ENCODE measurements at regions not wholly inside any gene's neighbourhood (a gene's known extent, or its start where the extent isn't known, plus 50 kb on each side); places are given as distances from the start of the nearest gene placed in this dataset.
"Not testable (repeated sequence)": the region's sequence is repeated elsewhere in the genome, so short reads cannot be mapped to it uniquely, and the experiment has no call there.

GRCh38 chr17:70892527-70892926 is 723.2 kb downstream of the KCNJ2 start:
- DNase-seq (ENCODE audit: low read depth in 4 of 4, low spot score in 2 of 4): no peak

DNA sequence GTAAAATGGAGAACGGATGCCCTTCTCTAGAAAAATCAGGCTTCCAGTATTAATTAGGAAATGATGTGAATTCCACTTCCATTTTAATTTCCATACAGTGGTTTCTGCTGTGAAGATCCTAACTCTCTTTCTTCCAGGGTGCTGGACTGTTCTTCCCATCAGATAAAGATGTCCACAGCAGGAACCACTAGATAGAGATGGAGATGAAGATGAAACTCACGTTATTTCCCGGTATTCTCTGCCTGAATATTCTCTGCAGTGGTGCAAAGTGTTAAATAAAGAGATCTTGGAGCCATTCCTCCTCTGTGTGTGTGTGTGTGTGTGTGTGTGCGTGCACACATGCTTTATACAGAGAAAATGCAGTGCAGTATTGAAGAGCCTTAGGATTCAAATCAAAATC is 727.5 kb downstream of the KCNJ2 start:
- DNase-seq (ENCODE audit: low read depth in 4 of 4, low spot score in 2 of 4): no peak

DNA sequence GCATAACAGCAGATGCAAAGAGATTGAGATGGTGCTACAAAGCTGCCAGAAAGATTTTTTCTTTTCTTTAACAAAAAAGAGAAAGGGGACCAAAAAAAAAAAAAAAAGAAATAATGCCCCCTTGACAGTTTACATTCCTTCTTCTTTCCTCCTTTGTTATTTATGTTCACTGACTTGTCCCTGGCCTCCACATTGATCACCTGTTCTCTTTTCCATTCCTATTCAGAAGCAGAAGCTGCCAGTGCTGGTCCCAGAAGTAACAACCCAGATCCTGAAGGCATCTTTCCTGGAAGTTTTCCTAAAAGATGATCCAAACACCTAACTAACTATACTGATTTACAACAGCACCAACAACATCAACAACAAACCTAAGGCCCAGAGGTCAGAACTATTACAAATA is 728.1 kb downstream of the KCNJ2 start:
- no peak for DNase-seq (ENCODE audit: low read depth in 4 of 4, low spot score in 2 of 4)

DNA sequence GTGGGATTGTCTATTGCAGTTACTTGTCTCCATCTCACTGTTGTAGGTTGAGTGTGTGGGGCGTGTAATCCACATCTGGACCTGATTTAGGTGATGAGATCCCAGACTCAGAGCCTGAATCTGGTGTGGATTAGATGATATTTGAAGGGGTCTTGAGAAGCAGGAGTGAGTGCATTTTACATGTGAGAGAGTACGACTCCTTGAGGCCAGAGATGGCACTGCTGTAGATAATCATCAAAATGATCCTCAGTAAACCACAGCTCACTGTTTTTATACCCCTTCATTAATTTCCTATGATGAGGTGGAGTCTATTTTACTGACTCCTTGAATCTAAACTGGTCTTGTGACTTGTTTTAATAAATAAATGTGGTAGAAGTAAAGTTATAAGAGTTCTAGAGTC is 732.5 kb downstream of the KCNJ2 start:
- DNase-seq (ENCODE audit: low read depth in 4 of 4, low spot score in 2 of 4): no peak

DNA sequence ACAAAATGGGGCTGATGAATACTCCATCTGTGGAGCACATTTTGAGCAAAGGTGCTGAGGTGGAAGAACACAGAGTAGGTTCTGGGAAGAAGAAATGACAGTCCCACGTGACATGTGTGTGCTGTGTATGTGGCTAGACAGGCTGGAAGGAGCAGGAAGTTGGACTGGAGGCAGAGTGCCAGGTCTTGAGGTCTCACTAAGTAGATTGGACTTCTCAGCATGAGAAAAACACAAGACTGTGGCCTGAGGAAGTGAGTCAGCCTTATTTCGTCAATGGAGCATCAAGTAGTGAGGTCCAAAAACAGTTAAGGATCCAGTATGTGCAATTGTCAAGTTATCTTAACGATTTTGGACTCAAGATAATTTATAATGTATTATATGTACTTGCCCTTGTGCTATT is 736.5 kb downstream of the KCNJ2 start:
- peak in 1 of 4 donors; percentile 9 for DNase-seq (ENCODE audit: low read depth in 4 of 4, low spot score in 2 of 4)

DNA sequence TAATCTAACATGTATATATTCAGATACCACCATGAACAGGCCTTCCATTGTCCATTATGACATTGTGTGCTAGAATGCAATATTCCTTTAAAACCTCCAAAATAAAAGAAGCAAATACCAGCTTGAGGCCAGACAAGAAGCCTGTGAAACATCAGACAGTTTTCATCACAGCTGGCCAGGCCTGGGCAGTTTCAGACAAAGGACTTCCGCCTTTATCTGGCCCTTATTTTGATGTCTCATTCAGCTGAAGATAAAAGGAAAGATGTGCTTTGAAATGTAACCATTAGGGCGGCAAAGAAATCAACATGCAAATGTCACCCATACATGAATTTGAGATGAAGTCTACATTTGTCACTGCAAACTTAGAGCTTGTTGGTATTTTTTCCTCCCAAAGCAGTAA is 737.5 kb downstream of the KCNJ2 start:
- DNase-seq (ENCODE audit: low read depth in 4 of 4, low spot score in 2 of 4): no peak

DNA sequence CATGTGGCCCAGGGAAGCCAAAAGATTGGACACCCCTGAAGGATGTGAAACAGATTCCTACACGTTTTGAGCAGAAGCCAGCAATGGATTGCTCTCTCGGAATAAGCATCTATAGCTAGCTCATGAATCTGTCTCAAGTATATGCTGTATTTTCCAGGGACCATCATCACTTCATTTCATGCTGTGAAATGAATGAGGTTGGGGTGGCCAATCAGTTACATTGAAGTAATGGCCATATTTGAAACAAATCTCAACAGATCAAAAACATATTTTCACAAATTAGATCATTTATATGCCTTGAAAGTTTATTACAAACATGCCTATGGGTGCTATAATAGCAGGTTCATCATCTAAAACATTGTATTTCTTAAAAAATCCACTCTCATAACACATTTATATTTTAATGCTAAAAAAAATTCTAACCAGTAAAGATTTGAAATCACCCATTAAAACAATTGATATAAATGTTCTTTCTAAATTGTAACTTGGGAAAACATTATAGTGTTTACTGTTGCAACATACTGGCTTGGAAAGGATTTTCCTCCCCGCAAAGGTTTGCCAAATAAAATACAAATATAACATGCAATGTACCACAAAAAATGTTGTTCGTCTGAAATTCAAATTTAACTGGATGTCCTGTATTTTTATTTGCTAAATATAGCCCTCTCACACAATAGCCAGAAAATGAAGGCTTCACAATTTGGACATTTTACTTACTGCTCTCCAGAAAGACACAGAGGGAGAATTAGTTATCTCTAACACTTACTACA is 743.6 kb downstream of the KCNJ2 start:
- no peak for DNase-seq (ENCODE audit: low read depth in 4 of 4, low spot score in 2 of 4)

DNA sequence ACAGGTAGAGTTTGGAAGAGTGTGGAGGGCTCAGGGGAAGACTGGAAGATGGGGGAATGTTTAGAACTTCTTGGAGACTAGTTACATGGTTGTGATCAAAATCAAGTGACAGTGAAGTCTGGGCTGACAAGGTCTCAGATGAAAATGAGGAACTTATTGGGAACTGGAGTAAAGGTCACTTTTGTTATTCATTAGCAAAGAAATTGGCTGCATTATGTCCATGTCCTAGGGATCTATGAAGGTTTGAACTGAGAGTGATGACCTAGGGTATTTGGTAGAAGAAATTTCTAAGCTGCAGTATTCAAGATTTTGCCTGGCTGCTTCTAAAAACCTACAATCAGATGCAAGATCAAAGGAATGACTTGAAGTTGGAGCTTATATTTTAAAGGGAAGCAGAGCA is 747.1 kb downstream of the KCNJ2 start:
- DNase-seq (ENCODE audit: low read depth in 4 of 4, low spot score in 2 of 4): no peak

DNA sequence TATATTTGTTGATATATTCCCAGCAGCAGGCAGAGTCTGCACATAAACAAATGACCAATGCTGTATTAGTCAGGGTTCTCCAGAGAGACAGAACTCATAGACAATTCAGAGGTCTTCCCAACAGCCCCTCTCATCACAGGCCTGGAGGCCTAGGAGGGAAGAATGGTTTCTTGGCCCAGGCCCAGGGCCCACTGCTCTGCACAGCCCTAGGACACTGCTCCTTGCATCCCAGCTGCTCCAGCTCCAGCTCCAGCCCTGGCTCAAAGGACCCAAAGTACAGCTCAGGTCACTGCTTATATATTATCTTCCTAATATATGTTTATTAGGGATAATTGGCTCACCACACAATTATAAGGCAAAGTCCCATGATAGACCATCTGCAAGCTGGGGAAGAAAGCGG is 749.9 kb downstream of the KCNJ2 start:
- DNase-seq (ENCODE audit: low read depth in 4 of 4, low spot score in 2 of 4): no peak

DNA sequence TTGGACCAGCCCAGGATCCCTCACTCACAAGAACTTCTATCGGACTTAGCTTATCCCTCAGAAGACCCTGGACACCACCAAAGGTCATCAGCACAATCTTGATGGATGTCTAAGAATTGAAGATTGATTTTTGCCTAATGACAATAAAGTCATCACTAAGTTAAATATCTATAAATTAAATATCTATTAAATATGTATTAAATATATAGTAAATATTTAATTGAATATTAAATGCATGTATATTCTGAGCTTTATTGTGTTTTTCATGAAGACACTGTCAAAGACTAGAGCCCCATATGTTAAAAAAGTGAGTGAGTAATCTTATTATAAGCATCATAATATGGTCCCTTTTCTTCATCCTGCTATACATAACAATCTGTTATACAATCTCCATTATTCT is 751.1 kb downstream of the KCNJ2 start:
- no peak for DNase-seq (ENCODE audit: low read depth in 4 of 4, low spot score in 2 of 4)

GRCh38 chr17:70922268-70922667 is 752.9 kb downstream of the KCNJ2 start:
- no peak for DNase-seq (ENCODE audit: low read depth in 4 of 4, low spot score in 2 of 4)

DNA sequence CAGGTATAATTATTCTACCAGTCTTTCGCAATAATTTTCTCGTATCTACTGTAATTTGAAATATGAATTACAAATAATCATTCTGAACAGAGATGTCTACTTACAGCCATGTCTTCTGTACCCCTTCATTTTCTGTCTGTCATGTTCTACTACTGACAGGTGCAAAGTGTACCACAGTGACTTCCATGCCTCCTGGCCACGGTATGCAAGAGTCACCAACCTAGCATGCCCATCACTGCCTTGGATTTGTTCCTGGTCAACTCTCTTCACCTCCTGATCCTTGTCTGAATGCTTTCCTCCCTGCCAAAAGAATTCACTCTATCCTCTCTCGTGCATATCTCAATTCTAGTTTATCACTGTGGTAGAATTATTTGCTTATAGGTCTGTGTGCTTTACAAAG is 755.4 kb downstream of the KCNJ2 start:
- DNase-seq (ENCODE audit: low read depth in 4 of 4, low spot score in 2 of 4): no peak

GRCh38 chr17:70929226-70929625 is 759.9 kb downstream of the KCNJ2 start:
- DNase-seq (ENCODE audit: low read depth in 4 of 4, low spot score in 2 of 4): no peak

- no peak for DNase-seq (ENCODE audit: low read depth in 4 of 4, low spot score in 2 of 4)
Measured at GRCh38 chr17:70934231-70934630, 764.9 kb downstream of the KCNJ2 start.

DNA sequence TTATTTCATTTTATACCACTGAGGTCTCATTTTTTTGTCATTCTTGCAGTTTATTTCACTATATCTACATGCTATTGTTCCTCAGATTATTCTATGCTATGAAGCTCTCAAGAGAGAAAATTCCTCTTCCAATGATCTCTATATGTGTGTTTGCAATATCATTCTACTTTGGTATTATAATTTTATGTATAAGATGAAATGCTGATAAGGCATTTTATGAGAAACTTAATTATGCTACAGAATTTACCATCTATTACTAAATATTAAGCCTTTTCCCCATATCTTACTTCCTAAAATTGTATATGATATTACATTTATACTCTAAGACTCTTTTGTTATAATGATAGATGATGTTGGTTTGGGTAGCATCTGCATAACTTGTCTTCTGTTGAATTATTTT is 765.5 kb downstream of the KCNJ2 start:
- no peak for DNase-seq (ENCODE audit: low read depth in 4 of 4, low spot score in 2 of 4)

DNA sequence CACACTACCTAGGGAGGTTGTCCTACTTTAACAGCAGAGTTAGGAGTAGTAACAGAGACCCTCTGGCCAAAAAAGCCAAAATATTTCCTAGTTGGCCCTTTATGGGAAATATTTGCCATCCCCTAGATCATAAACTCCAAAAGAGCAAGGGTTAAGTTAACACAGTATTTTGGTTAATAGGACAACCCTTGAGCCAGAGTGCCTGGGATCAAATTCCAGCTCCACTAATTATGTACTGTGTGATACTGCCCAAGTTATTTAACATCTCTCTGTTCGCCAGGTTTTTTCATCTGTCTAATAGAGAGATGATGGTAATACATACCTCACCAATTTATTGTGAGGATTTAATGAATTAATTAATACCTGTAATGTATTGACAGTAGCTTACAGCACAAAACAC is 767.4 kb downstream of the KCNJ2 start:
- no peak for DNase-seq (ENCODE audit: low read depth in 4 of 4, low spot score in 2 of 4)

DNA sequence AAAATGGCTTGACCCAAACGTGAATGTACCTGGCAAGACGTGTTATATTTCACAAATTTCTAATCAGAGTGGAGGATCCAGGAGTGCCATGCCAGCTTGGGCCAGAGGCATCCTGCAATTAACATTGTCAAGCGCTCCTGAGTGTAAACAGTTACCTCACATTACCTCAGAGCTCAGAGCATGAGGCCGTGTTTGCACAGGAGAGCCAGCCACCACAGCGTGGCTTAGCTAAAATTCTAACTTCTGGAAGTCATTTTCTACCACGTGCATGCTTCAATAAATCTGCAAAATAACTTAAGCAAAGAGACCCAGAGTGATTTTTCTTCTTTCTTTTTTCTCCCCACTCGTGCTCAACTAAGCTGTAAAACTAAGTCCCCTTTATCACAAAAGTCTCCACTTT is 769.0 kb downstream of the KCNJ2 start:
- DNase-seq (ENCODE audit: low read depth in 4 of 4, low spot score in 2 of 4): no peak

GRCh38 chr17:70945386-70945785 is 776.1 kb downstream of the KCNJ2 start:
- no peak for DNase-seq (ENCODE audit: low read depth in 4 of 4, low spot score in 2 of 4)

DNA sequence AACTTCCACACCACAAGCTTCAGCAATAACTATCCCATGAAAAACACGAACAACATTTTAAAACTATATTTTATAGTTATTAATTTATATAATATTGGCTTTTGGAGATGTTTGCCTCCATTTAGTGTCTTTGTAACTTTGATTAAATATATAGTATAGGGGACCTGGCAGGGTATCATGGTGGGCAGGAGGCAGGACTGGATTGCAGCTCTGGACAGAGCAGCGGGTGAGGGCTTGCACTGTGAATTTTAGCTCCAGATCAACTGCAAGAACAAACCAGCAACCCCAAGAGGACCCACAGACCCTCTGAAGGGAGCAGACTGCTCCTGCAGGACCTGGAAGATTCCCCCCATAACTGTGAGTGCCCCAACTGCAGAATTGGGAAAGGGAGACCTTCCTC is 777.9 kb downstream of the KCNJ2 start:
- DNase-seq (ENCODE audit: low read depth in 4 of 4, low spot score in 2 of 4): no peak

DNA sequence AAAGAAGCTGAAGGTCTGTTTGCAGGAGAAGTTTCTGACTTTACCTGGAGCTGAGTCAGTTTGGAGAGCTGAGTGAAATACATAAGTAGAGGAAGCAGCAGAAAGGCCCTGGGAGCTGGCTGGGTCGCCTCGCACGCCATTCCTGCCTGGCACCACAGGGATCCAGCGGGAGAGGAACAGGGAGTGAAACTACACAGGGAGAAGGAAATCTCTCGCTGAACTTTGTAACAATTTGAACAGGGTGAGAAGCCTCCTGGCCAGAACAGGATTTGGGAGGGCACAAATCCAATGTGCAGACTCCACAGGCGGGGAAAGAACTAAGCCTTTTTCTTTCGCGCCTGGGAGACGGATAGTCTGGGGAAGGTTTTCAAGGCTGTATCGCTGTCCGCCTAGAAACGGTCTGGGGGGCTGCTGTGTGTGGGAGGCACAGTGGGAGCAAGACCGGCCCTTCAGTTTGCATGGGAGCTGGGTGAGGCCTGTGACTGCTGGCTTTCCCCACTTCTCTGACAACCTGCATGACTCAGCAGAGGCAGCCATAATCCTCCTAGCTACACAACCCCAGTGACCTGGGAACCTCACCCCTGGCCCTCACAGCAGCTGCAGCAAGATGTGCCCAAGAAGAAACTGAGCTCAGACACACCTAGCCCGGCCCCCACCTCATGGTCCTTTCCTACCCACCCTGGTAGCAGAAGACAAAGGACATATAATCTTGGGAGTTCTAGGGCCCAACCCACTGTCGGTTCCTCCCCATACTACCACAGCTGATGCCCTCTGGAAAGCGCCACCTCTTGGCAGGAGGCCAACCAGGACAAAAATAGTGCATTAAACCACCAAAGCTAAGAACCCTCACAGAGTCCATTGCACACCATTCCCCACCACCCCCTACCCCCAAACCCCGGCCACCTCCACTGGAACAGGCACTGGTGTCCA is 778.6 kb downstream of the KCNJ2 start:
- no peak for DNase-seq (ENCODE audit: low read depth in 4 of 4, low spot score in 2 of 4)

GRCh38 chr17:70953140-70953539 is 783.8 kb downstream of the KCNJ2 start:
- not testable (repeated sequence) for DNase-seq (ENCODE audit: low read depth in 4 of 4, low spot score in 2 of 4)

DNA sequence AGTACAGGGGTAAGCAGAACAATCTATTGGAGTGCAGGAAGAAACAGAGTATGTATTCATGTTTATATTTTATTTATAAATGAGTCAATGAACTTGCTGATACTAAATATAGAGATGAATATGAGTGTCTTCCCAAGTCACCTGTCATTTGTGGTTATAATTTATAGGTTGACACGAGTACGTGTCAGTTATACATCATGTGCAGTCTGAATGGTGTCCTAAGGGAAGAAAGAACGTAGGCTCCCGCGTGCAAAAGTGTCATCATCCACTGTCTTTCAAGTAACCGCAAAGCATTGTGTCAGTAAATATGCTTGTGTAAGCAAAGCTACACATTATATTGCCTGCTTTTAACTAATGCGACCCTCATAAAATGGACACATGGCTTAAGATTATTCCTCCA is 786.1 kb downstream of the KCNJ2 start:
- no peak for DNase-seq (ENCODE audit: low read depth in 4 of 4, low spot score in 2 of 4)
